ENCODE measurements at regions not wholly inside any gene's neighbourhood (a gene's known extent, or its start where the extent isn't known, plus 50 kb on each side); places are given as distances from the start of the nearest gene placed in this dataset.

DNA sequence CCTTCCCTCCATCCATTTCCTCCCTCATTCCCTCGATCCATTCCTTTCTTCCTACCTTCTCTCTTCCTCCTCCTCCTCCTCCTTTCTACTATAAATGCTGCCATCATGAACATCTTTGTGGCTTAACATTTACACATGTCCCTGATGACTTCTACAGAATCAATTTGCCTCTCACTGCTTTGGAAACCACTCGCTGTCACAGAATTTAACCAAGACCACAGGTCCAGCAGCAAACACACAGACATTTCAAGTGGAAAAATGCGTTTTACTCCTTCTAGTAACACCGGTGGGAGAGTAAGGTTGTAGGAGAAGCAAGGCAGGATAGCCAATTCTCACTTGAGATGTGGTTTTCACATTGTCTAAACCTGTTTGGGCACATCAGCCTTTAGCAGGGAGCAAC is 101.4 kb upstream of the LRIG1 start:
- H2BK5ac ChIP-seq (ENCODE audit: low read depth, low read length) = no peak overlapping the region
- H3K36me3 ChIP-seq (ENCODE audit: control insufficient read depth in 2 of 4, insufficient read depth in 4 of 4, low read length in 3 of 4) = no peaks in the 10 kb centered on the region
- H3K23ac ChIP-seq (ENCODE audit: insufficient read length) = no peak overlapping the region
- no peak for DNase-seq (ENCODE audit: low read depth in 1 of 2, low spot score in 2 of 2)
- no peak overlapping the region for H4K8ac ChIP-seq (ENCODE audit: extremely low read depth, insufficient read depth, low read length)
- H2BK15ac ChIP-seq (ENCODE audit: low read length) = no peak overlapping the region
- no peaks in the 10 kb centered on the region; a peak in 1 of 7 replicates for H3K27me3 ChIP-seq (replicated peaks in 1 of 4; ENCODE audit: control insufficient read depth in 3 of 4, extremely low read depth in 1 of 4, insufficient read depth in 3 of 4, low read length in 3 of 4)
- WGBS, 2 experiments (ENCODE audit: extremely low coverage in 1 of 2, insufficient coverage in 1 of 2, insufficient read length in 1 of 2, insufficient replicate concordance in 2 of 2, low coverage in 1 of 2, low lambda C conversion rate in 2 of 2, missing lambda C conversion rate in 1 of 2) = 85 to 95% methylated on average over 1 to 4 of the region's 4 CpGs
- no peak overlapping the region for H3K4me3 ChIP-seq (ENCODE audit: extremely low read depth in 1 of 4, insufficient read depth in 2 of 4, low read depth in 3 of 4, low read length in 4 of 4)
- no peak for FAIRE-seq
- H2BK20ac ChIP-seq (ENCODE audit: low read length) = no peak overlapping the region
- H3K9ac ChIP-seq (replicated peaks in 1 of 4; ENCODE audit: extremely low read depth in 1 of 4, low read depth in 3 of 4, low read length in 3 of 4) = no peak overlapping the region
- H3K79me1 ChIP-seq (ENCODE audit: low read depth, low read length) = no peaks in the 10 kb centered on the region
- no peak overlapping the region for H3K27ac ChIP-seq (ENCODE audit: low read depth, low read length)
- no peak overlapping the region for H4K5ac ChIP-seq (ENCODE audit: insufficient read length, low read depth, low read length)
- H3K79me2 ChIP-seq (ENCODE audit: control insufficient read depth in 1 of 2, insufficient read depth in 2 of 2, low read length in 2 of 2) = no peaks in the 10 kb centered on the region
- no peak overlapping the region for H2BK12ac ChIP-seq (ENCODE audit: low read depth, low read length)
- H3K56ac ChIP-seq (replicated peaks; ENCODE audit: insufficient read length, low read depth, low read length) = no peak overlapping the region
- H2BK120ac ChIP-seq (replicated peaks; ENCODE audit: low read depth, low read length) = no peak overlapping the region
- H3K14ac ChIP-seq (ENCODE audit: insufficient read length) = no peak overlapping the region
- H3K9me3 ChIP-seq (ENCODE audit: insufficient read depth in 2 of 2, low read depth in 1 of 2, low read length in 1 of 2) = no peaks in the 10 kb centered on the region
- H3K4ac ChIP-seq (replicated peaks; ENCODE audit: insufficient read length, low read depth, low read length) = no peak overlapping the region
- no peaks in the 10 kb centered on the region for H3K23me2 ChIP-seq (ENCODE audit: low read depth, low read length)
- no peak overlapping the region for H3K4me2 ChIP-seq (ENCODE audit: insufficient read depth in 1 of 2, low read depth in 2 of 2, low read length in 2 of 2)
- H4K91ac ChIP-seq (replicated peaks; ENCODE audit: insufficient read length, low read length) = no peak overlapping the region
- peaks cover 0 to 9% (median 5%) of the 10 kb centered on the region in 4 experiments; a peak in 3 of 7 replicates for H3K4me1 ChIP-seq (replicated peaks in 1 of 4; ENCODE audit: control insufficient read depth in 3 of 4, insufficient read depth in 4 of 4, low read length in 3 of 4)
- CTCF ChIA-PET (ENCODE audit: partially characterized antibody) = interaction anchor here (1.4 kb wide), 1 partner anchor 24 kb away, joined by 4 read pairs; no protein-coding TSS in a partner anchor
- no peak for TF ChIP-seq PHF8 (conservative IDR thresholded peaks at IDR 0.05; ENCODE audit: low read depth, low read length)
- TF ChIP-seq ZNF274 (IDR thresholded peaks at IDR 0.05; ENCODE audit: borderline replicate concordance, extremely low read depth, low read length) = no peak
- TF ChIP-seq CHD2 (IDR thresholded peaks at IDR 0.05; ENCODE audit: low read length) = no peak
- TF ChIP-seq CEBPB (IDR thresholded peaks at IDR 0.05; ENCODE audit: low read depth, low read length) = no peak
- TF ChIP-seq NRF1 (IDR thresholded peaks at IDR 0.05; ENCODE audit: low read depth, low read length) = no peak
- no peak for TF ChIP-seq JUN (IDR thresholded peaks at IDR 0.05; ENCODE audit: low read depth, low read length)
- TF ChIP-seq CBX8 (IDR thresholded peaks at IDR 0.05; ENCODE audit: borderline replicate concordance, low read depth, low read length) = no peak
- no peak for TF ChIP-seq CTCF (IDR thresholded peaks at IDR 0.05; ENCODE audit: control extremely low read depth in 1 of 3, insufficient read depth in 1 of 3, low read depth in 1 of 3, low read length in 3 of 3)
- TF ChIP-seq MAX (IDR thresholded peaks at IDR 0.05) = no peak
- TF ChIP-seq CTBP2 (IDR thresholded peaks at IDR 0.05; ENCODE audit: borderline replicate concordance, insufficient read depth, insufficient read length, low read length) = no peak
- no peak for TF ChIP-seq SRF (IDR thresholded peaks at IDR 0.05; ENCODE audit: low read depth, low read length)
- H4K20me1 ChIP-seq (replicated peaks in 1 of 2; ENCODE audit: control insufficient read depth in 1 of 2, insufficient read depth in 2 of 2, low read length in 2 of 2) = no peaks in the 10 kb centered on the region
- H2AFZ ChIP-seq (ENCODE audit: low read length) = peak overlapping the region; percentile 79
- POLR2A ChIA-PET (ENCODE audit: partially characterized antibody) = no interaction called here
- no peak overlapping the region for H2AK5ac ChIP-seq (ENCODE audit: low read depth, low read length)
- no peak overlapping the region for H3K18ac ChIP-seq (ENCODE audit: extremely low read depth, low read length)

Measured in H1 (cell line).